HUDEP-2 (cell line): ENCODE measurements at regions not wholly inside any gene's neighbourhood (a gene's known extent, or its start where the extent isn't known, plus 50 kb on each side); places are given as distances from the start of the nearest gene placed in this dataset.
"Not testable (repeated sequence)": the region's sequence is repeated elsewhere in the genome, so short reads cannot be mapped to it uniquely, and the experiment has no call there.

ENCODE experiments used
- DNase-seq, 76 experiments: peaks; one replicate each; lab custom pipeline; 2025; ENCODE audit not compliant: unreplicated experiment in 76 of 76; lab: John Stamatoyannopoulos, UW

DNA sequence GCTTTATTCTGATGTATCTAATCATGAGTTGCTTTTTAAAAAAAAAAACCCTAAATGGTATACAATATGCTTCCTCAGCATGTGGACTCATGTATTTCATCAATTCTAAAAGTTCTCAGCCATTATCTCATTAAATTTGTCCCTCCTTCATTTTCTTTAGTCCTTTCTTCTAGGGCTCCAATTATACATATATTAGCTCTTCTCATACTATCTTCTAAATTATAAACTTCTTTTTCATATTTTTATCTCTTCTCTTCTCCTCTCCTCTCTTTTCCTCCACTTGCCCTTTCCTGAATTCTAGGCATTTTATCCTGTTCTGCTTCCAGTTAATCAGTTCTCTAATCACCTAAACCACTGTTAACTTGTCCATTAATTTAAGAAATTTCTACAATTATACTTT is 55.0 kb upstream of the IL33 start:
- no peak for DNase-seq

DNA sequence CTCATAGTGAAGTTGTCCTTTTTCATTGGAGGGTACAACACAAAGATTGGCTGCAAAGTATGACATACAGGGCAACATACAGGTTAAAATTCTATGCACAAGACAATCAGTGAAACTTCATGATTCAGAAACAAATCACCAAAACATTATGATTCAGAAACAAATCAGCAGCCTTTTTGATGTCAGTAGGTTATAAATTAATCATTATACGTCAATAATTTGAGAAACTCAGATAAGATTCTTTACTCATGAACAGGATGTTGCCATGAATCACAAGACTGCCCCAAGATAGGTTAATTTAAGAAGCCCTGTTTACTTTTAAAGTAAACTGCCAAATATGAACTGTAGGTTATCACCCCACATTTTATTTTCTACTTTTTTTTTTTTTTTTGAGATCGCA is 62.2 kb upstream of the IL33 start:
- DNase-seq = no peak

DNA sequence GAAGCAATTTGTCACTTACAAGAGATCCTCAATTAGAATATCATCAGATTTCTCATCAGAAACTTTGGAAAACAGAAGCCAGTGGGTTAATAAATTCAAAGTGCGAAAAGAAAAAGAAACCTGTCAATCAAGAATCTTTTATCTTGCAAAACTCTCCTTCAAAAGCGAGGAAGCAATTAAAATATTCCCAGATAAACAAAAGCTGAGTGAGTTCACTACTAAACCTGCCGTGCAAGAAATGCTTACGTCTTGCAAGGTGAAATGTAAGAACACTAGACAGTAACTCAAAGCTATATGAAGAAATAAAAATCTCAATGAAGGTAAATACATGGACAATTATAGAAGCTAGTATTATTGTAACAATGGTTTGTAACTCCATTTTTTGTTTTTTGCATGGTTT is 62.8 kb upstream of the IL33 start:
- DNase-seq = no peak

DNA sequence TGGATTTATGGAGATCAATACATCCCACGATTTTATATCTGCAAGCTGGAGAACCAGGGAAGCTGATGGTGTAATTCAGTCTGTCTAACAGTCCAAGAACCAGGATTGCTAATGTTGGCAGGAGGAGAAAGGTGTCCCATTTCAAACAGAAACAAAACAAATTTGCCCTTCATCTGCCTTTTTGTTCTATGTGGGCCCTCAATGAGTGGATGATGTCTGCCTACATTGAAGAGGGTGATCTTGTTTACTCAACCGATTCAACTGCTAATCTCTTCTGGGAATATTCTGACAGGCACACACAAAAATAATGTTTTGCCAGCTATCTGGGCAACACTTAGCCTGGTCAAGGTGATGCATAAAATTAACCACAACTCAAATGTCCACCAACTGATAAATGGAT is 65.1 kb upstream of the IL33 start:
- DNase-seq = no peak

DNA sequence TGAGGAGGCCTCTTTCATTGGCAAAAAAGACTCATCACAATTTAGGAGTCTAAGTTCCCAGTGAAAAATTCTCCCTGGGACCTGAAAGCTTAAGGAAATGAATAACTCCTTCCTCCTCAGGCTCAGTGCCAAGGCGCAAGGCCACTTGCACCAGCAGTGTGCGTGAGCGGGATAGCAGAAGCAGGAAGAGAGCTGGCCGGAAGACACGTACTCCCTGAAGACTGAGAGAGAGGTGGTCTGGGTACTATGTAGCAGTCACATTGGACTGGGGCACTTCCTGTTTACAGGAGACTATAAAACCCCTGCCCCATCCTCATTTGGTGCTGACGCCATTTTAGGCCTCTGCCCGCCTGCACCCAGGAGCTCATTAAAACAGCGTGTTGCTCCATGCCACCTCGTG is 66.3 kb upstream of the IL33 start:
- no peak for DNase-seq

DNA sequence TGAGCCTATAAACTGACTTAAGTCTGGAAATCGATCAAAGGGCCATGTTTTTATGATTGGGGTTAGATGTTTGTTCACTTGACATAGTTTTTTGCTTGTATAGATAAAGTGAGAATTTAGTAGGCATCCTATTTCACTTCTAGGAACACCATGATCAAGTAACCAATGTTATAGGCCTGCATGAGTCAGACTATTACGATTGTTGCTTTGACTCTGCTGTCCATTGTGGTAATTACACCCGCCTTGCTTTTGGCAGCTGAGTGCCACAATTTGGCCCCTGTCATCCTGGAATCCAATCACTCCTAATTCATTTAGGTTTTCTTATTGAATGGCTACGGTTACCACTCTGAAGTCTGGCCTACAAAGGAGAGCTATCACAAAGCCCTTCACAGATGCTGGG is 67.8 kb upstream of the IL33 start:
- no peak for DNase-seq

DNA sequence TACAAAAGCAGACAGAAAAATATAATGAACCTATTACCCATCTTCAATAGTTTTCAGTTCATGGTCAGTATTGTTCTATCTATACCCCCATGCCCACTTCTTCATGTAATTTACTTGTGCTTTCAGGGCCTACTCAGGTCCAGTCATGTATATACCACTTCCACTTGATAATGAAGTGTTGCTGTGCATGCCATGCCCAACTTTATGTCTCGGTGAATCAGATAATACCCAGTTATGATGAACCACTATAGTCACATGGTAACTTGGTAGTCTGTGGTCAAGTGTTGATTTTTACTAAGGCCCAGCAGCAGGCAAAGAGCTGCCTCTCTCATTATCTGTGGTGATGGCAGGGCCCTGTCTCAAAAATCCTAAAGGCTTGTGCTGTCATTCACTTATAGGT is 70.7 kb upstream of the IL33 start:
- DNase-seq = no peak

DNA sequence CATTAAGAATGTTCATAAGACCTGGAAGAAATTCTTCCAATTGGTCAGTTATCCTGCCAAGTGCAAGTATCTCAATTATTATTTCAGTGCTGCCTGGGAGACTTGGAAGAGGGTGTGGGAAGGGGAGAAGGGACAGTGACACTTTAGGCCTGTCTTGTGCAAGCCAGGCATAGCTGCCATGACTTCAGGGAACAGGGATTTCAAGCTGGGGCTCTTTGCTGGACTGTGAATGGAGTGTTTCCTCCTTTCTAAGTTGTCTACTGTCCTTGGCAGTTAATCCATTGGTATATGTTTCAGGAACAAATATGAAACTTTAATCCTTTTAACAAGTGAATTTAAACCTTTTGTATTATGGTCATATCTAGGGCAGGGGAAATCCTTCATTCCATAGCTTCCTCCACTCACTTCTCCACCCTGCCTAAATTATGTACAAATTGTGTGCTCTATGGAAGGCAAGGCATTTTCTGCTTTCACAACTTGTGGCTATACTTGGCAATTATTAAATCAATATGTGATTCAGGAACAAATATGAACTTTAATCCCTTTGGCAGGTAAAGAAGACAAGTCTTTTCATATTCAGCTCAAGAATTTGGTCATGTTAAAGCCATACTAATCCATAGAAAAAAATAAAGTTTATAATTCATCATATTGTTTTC is 72.7 kb upstream of the IL33 start:
- DNase-seq = no peak

DNA sequence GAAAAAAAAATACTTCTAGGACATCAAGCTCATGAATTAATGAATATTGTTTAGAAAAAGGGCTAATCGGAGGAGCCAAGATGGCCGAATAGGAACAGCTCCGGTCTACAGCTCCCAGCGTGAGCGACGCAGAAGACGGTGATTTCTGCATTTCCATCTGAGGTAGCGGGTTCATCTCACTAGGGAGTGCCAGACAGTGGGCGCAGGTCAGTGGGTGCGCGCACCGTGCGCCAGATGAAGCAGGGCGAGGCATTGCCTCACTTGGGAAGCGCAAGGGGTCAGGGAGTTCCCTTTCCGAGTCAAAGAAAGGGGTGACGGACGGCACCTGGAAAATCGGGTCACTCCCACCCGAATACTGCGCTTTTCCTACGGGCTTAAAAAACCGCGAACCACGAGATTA is 79.8 kb upstream of the IL33 start:
- DNase-seq = not testable (repeated sequence)

DNA sequence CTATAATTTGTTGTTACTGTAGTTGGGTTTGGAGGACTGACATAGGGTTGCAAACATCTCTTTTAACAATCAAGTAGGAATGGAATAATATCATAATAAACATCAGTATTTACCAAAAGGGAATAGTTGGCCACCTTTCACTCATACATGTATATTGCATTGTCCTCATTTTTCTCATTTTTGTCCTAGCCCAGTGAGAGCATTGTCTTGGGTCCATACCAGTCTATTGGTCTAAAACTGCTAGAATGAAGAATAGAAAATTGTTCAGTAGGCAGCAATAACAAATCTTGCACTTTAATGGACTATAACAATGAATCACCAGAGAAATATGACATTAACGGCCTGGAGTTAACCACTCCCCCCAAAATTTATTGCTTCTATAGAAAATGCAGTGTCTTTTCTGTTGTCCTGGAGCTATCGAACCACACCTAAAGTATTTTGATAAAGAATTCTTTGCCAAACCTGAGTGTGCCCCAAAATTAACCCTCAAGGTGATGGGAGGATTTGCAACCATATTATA is 80.9 kb upstream of the IL33 start:
- DNase-seq = no peak

DNA sequence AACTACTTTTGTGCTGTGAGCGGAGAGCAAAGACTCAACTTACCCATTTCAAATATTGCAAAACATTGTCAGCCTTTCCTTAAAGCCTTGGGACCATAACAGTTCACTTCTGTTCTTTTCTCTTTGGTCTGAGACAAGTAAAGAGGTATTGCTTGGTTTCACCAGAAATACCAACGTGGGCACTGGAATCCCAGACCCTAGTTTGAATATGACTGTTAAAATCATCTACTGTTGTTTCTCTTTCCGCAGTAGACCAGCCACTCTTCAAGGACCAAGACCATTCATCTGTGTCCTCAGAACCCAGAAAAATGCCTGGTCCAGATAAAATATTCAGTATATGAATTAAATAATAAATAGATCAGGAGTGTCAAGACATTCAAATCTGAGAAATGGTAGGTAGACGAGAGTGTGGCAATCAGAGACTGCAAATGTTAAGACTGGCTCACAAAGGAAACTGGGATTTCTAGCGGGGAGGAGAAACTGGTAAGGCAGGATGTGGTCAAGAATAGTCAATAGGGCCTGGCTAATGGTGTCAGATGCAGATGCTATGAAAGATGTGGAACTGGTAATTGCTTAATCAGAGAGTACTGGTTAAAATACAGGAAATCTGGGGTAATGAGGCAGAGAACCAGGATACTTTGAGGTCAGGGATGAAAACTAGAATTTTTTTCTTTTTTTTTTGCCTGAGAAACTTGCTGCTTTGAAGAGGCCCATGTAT is 82.1 kb upstream of the IL33 start:
- no peak for DNase-seq

DNA sequence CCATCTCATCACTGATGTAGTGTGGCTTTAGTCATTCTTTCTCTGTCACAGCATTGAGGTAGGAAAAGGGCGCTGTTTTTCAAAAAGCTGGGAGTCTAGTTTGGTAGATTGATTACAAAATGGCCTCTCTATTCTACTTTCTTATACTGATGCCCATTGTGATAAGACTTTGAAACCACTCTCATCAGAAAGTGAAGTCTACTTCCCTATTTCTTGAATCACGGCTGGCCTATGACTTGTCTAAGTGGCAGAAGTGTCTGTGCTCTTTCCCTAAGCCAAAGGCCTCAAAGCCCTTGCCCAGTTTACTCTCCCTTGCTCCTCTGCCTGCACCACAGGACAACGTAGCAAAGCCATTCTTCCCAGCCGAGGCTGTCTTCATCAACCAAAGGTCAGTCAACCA is 83.0 kb upstream of the IL33 start:
- no peak for DNase-seq

DNA sequence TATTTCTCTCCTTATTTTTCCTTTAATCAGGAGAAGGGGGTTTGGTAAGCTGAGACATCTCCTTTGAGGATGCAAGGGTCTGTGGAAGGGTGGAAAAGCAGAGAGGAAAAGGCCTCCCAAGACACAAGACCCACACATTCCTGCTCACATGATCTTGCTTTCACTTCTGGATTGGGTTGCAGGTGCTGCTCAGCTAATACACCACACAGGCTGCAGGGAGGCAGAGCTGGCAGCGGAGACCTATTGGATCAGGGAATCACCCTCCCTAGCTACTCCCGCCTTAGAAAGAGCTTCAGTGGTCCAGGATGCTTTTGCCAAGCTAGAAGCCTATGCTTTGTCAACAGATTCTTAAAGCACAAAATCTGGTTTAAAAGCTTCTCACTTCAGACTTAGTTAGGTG is 87.6 kb upstream of the IL33 start:
- no peak for DNase-seq

DNA sequence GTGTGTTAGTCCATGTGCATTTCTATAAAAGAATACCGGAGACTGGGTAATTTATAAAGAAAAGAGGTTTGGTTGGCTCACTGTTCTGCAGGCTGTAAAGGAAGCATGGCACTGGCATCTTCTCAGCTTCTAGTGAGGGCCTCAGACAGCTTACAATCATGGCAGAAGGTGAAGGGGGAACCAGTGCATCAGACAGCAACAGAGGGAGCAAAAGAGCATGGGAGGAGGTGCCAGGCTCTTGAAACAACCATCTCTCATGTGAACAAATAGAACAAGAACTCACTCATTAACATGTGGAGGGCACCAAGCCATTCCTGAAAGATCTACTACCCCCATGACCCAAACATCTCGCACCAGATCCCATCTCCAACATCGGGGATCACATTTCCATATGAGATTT is 89.2 kb upstream of the IL33 start:
- no peak for DNase-seq

DNA sequence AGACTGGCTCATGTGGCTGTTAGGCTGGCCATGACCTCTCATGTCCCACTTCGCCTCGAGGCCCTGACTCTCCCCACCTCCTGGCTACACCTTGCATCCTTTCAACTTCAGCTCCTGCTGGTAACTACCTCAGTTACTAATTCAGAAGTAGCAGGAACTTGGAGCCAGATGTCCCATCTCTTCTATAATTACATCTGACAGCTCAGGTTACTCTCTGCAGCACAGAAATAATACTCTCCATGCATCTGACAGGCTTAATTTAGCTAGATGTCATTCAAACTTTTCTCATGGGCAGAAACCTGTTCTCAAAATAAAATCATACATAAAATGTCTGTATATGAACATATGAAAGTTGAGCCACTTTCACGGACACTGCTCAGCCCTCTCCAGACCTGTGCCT is 92.2 kb upstream of the IL33 start:
- DNase-seq = no peak

DNA sequence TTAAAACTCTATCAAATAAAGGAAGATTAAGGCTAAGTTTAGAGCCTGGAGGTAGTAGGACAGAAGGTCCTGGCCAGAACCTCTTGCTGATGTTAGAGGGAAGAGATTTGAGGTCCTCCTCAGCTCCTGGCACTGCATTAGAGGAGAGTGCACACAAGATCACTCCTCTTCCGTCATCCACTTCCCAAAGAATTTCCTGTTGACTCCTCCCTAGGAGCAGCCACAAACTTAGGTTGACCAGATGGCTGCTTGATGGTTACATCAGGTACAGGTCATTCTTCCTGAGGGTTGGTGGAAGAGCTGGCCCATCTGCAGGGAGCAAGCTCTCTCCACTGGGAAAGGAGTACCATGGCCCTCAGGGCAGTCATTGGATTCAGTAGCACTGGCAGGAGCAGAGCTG is 93.9 kb upstream of the IL33 start:
- DNase-seq = no peak

DNA sequence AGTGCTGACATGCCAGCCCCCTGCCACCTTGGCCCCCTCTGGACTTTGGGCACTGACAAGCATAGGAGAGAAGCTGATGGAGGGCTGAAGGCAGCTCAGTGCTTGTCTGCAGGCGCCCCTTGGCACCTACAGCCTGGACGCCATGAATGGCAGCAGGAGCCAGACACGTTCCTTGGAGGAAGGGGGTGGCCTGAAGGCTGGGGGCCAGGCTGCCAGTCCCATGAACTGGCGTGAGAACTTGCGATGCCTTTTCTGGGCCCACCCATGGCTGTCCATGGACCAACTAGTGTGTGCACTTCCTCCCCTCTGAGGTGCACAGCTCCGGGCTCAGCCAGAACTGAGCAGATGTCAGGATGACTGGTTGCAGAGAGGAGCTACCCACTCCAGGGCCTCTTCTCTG is 99.0 kb upstream of the RANBP6 start:
- no peak for DNase-seq

DNA sequence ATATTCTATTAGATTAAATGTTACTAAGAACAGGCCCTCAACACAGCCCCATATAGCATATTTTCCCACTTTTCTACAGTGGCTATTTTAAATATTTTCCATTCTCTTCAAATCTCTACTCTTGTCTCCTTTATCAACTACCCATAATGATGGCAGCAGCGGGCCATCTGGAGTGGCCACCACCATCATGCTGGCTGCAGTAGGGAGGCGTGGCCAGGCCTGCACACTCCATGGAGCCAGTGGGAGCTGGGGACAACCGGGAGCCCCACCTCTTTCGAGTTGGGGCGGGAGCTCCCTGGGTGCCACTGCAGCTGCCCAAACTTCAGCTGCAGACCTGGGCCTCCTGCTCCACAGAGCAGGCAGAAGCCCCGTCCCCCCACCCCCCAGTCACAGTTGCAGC is 98.4 kb upstream of the RANBP6 start:
- DNase-seq = no peak

DNA sequence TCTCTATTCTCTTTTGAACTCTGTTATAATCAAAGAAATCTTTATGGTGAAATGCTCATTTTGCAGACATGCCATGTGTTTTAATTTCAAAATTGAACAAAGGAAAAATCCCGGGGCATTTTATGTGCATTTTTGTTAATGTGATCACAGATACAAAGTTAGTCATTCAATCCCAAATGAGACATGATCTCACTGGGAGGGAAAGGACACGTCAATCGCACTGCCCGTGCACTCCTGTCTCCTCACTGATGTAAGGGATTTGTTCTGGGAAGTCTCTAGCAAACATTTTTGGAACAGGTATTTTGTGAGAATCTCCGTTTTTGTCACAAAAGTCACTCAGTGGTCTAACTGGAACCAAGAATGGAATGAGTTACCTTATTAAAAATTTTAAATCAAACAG is 97.9 kb upstream of the RANBP6 start:
- no peak for DNase-seq

DNA sequence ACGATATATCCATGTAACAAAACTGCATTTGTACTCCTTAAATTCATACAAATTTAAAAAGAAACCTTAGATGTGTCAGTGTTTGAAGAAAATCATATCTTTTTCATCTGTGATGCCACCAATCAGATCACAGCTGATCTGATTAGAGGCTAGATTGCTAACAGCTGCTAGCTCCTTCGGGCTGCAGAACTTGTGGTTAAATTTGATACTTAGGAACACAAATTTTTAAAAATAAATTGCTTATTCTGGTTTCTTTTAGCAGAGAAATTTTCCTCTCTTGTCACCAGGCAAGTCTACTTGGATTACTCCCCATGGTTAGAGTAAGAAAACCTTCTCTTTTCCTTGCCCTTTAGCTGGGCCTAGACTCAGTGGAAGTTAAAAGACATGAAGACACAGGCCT is 94.6 kb upstream of the RANBP6 start:
- no peak for DNase-seq

DNA sequence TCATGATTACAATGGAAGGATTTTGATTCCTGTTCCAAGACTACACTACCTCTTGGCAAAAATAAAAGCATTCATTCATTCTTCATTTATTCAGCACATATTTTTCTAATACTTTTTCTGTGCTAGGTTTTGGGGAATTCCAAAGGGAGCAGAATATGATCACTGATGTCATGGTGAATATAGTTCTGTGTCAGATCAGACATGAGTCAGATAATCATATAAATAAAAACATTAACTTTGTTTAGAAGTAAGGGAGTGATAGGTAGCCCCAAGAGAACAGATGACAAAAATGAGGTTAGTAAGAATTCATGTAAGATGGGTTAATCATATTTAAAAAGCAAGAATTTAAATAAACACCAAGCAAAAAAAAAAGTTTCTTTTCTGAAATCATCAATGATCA is 94.1 kb upstream of the RANBP6 start:
- no peak for DNase-seq

DNA sequence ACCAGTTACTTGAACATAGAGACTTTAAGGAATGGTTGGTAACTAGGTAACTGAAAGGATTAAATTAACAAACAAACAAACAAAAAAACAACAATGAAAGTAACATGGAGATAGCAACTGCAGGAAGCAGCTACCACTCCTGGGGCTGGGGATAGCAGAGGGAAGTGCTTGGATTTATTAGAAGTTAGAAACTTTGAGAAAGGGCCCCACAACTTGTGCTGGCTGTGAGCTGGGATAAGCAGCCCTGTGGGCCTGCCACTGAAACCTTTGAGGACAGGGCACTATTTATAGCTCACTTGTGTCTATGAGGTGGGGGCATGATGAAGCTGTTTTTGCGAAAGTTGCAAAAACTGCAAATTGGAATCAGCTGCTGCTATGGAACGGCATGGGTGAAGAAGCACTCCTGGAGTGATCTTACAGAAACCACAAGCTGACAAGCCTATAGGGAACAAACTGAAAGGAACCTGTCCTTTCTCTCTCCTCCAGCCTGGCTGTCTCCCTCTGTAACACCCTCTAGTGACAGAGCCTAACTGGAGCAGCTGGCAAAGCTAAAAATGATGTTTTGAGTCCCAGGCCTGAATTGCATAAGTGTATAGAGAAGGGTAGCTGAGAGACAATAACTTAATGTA is 91.4 kb upstream of the RANBP6 start:
- peak in 6 of 76 experiments; percentile 1 to 26 (median 5) for DNase-seq
